ENCODE measurements at regions not wholly inside any gene's neighbourhood (a gene's known extent, or its start where the extent isn't known, plus 50 kb on each side); places are given as distances from the start of the nearest gene placed in this dataset.
"Not testable (repeated sequence)": the region's sequence is repeated elsewhere in the genome, so short reads cannot be mapped to it uniquely, and the experiment has no call there.

DNA sequence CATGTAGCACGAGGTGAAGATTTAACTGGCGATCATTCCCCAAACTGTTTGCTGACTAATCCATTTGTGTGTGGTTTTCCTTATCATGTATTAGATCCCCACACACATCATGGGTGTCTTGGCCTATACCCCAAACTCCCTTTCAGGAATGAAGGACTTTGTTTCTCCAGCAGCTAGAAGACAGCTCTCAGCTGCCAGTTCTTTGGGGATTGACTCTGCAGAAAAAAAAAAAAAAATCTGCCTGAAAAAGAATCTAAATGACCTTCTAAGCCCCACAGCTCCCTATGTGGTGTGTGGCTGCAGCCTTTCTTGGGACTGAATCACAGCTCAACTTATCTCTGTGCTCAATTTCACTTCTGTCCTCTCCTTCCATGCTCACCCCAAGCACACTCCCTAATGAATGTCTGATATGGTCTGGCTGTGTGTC, 256.3 kb upstream of the DUSP10 start (continued):
- TF ChIP-seq, protein P1, sequence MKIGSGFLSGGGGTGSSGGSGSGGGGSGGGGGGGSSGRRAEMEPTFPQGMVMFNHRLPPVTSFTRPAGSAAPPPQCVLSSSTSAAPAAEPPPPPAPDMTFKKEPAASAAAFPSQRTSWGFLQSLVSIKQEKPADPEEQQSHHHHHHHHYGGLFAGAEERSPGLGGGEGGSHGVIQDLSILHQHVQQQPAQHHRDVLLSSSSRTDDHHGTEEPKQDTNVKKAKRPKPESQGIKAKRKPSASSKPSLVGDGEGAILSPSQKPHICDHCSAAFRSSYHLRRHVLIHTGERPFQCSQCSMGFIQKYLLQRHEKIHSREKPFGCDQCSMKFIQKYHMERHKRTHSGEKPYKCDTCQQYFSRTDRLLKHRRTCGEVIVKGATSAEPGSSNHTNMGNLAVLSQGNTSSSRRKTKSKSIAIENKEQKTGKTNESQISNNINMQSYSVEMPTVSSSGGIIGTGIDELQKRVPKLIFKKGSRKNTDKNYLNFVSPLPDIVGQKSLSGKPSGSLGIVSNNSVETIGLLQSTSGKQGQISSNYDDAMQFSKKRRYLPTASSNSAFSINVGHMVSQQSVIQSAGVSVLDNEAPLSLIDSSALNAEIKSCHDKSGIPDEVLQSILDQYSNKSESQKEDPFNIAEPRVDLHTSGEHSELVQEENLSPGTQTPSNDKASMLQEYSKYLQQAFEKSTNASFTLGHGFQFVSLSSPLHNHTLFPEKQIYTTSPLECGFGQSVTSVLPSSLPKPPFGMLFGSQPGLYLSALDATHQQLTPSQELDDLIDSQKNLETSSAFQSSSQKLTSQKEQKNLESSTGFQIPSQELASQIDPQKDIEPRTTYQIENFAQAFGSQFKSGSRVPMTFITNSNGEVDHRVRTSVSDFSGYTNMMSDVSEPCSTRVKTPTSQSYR (CRISPR knock-in tag; IDR thresholded peaks at IDR 0.05) = no peak
- TF ChIP-seq, protein P2, sequence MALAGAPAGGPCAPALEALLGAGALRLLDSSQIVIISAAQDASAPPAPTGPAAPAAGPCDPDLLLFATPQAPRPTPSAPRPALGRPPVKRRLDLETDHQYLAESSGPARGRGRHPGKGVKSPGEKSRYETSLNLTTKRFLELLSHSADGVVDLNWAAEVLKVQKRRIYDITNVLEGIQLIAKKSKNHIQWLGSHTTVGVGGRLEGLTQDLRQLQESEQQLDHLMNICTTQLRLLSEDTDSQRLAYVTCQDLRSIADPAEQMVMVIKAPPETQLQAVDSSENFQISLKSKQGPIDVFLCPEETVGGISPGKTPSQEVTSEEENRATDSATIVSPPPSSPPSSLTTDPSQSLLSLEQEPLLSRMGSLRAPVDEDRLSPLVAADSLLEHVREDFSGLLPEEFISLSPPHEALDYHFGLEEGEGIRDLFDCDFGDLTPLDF (CRISPR knock-in tag; IDR thresholded peaks at IDR 0.05) = no peak

DNA sequence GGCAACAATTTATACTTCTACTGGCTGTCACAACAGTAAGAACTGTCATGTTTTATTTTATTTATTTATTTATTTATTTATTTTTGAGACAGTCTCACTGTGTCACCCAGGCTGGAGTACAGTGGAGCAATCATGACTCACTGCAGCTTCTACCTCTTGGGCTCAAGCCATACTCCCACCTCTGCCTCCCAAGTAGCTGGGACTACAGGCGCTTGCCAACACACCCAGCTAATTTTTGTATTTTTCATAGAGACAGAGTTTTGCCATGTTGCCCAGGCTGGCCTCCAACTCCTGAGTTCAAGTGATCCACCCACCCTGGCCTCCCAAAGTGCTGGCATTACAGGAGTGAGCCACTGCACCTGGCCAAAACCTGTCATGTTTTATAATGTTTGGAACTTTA, 255.1 kb upstream of the DUSP10 start:
- H3K27me3 Mint-ChIP-seq (ENCODE audit: low read depth); CTCF ChIA-PET; H3K27ac Mint-ChIP-seq; ATAC-seq; POLR2A ChIA-PET; H3K36me3 Mint-ChIP-seq; H3K4me3 Mint-ChIP-seq; H3K4me1 Mint-ChIP-seq; H3K9me3 Mint-ChIP-seq; DNase-seq (ENCODE audit: low spot score): not testable (repeated sequence)

DNA sequence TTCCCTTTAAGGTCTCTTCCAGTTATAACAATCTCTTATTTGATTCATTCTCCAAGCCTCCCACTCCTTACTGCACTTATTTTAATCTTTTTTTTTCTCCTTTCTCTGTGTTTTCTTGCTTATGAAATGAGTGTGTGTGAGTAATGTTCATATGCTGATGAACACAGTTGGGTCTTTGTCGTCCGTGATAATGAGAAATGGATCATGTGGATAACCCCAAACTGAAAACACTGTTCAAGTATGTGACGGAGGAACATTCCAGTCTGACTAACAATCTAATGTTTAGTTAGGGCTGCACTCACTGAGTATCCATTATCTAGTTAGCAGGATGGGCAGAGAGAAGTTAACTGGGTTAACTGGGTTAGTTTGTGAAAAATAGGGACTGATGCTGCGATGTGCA, 253.1 kb upstream of the DUSP10 start:
- TF ChIP-seq, protein P3, sequence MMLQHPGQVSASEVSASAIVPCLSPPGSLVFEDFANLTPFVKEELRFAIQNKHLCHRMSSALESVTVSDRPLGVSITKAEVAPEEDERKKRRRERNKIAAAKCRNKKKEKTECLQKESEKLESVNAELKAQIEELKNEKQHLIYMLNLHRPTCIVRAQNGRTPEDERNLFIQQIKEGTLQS (CRISPR knock-in tag; conservative IDR thresholded peaks at IDR 0.05) = no peak
- TF ChIP-seq CREB1 (CRISPR knock-in tag; IDR thresholded peaks at IDR 0.05) (no peak), ZNF263 (CRISPR knock-in tag; IDR thresholded peaks at IDR 0.05; ENCODE audit: low read depth) (no peak), JAZF1 (CRISPR knock-in tag; IDR thresholded peaks at IDR 0.05) (no peak), RELA (CRISPR knock-in tag; IDR thresholded peaks at IDR 0.05; ENCODE audit: borderline replicate concordance) (no peak), ESRRA (CRISPR knock-in tag; IDR thresholded peaks at IDR 0.05; ENCODE audit: borderline replicate concordance) (no peak)
- TF ChIP-seq, protein P4, sequence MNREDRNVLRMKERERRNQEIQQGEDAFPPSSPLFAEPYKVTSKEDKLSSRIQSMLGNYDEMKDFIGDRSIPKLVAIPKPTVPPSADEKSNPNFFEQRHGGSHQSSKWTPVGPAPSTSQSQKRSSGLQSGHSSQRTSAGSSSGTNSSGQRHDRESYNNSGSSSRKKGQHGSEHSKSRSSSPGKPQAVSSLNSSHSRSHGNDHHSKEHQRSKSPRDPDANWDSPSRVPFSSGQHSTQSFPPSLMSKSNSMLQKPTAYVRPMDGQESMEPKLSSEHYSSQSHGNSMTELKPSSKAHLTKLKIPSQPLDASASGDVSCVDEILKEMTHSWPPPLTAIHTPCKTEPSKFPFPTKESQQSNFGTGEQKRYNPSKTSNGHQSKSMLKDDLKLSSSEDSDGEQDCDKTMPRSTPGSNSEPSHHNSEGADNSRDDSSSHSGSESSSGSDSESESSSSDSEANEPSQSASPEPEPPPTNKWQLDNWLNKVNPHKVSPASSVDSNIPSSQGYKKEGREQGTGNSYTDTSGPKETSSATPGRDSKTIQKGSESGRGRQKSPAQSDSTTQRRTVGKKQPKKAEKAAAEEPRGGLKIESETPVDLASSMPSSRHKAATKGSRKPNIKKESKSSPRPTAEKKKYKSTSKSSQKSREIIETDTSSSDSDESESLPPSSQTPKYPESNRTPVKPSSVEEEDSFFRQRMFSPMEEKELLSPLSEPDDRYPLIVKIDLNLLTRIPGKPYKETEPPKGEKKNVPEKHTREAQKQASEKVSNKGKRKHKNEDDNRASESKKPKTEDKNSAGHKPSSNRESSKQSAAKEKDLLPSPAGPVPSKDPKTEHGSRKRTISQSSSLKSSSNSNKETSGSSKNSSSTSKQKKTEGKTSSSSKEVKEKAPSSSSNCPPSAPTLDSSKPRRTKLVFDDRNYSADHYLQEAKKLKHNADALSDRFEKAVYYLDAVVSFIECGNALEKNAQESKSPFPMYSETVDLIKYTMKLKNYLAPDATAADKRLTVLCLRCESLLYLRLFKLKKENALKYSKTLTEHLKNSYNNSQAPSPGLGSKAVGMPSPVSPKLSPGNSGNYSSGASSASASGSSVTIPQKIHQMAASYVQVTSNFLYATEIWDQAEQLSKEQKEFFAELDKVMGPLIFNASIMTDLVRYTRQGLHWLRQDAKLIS (CRISPR knock-in tag; IDR thresholded peaks at IDR 0.05; ENCODE audit: borderline replicate concordance) = no peak
- POLR2A ChIA-PET = no interaction called here
- no peak overlapping the region for H3K4me3 Mint-ChIP-seq
- CTCF ChIA-PET = no interaction called here
- H3K4me1 Mint-ChIP-seq = peaks cover 14% of the 10 kb centered on the region
- H3K36me3 Mint-ChIP-seq = no peaks in the 10 kb centered on the region
- no peak overlapping the region for H3K27ac Mint-ChIP-seq
- ATAC-seq (no peak), DNase-seq (ENCODE audit: low spot score) (no peak)
- H3K9me3 Mint-ChIP-seq = no peaks in the 10 kb centered on the region
- no peaks in the 10 kb centered on the region; the same call in 1 of the 2 replicates for H3K27me3 Mint-ChIP-seq (ENCODE audit: low read depth)

DNA sequence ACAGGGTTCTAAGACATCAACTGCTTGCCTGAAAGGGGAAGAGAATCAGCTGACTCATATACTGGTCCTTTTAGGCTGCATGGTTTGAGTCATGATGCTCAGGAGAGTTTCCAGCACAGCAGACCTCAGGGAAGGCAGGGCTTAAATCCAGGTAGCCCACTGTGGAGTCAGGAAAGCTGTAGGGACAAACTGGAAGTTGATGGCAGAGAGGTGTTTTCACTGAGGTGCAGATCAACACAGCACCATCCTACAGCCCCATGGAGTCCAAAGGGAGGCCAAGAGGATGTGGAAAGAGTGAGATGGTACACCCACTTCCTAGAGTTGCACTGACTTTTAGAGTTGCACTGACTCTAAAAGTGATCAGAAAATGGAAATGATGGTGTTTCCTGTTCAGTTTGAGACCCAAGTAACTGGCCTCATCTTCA, 252.4 kb upstream of the DUSP10 start:
- Mint-ChIP-seq H3K27me3 (ENCODE audit: low read depth) (no peaks in the 10 kb centered on the region; the same call in 1 of the 2 replicates), H3K4me3 (no peak overlapping the region), H3K36me3 (no peaks in the 10 kb centered on the region), H3K4me1 (peaks cover 14% of the 10 kb centered on the region), H3K9me3 (no peaks in the 10 kb centered on the region), H3K27ac (no peak overlapping the region)
- ChIA-PET POLR2A (no interaction called here), CTCF (interaction anchor here (0.7 to 0.9 kb wide), 3 partner anchors 8 to 461 kb away, joined by 3 read pairs; no protein-coding TSS in a partner anchor)
- ATAC-seq = no peak
- DNase-seq (ENCODE audit: low spot score) = no peak
- TF ChIP-seq, protein P5, sequence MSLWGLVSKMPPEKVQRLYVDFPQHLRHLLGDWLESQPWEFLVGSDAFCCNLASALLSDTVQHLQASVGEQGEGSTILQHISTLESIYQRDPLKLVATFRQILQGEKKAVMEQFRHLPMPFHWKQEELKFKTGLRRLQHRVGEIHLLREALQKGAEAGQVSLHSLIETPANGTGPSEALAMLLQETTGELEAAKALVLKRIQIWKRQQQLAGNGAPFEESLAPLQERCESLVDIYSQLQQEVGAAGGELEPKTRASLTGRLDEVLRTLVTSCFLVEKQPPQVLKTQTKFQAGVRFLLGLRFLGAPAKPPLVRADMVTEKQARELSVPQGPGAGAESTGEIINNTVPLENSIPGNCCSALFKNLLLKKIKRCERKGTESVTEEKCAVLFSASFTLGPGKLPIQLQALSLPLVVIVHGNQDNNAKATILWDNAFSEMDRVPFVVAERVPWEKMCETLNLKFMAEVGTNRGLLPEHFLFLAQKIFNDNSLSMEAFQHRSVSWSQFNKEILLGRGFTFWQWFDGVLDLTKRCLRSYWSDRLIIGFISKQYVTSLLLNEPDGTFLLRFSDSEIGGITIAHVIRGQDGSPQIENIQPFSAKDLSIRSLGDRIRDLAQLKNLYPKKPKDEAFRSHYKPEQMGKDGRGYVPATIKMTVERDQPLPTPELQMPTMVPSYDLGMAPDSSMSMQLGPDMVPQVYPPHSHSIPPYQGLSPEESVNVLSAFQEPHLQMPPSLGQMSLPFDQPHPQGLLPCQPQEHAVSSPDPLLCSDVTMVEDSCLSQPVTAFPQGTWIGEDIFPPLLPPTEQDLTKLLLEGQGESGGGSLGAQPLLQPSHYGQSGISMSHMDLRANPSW (CRISPR knock-in tag; conservative IDR thresholded peaks at IDR 0.05; ENCODE audit: low read depth) = no peak
- TF ChIP-seq KAT7 (CRISPR knock-in tag; IDR thresholded peaks at IDR 0.05; ENCODE audit: borderline replicate concordance) (no peak), CBFB (CRISPR knock-in tag; IDR thresholded peaks at IDR 0.05; ENCODE audit: low read depth) (no peak), SP1 (CRISPR knock-in tag; conservative IDR thresholded peaks at IDR 0.05) (no peak)
- TF ChIP-seq, protein P6, sequence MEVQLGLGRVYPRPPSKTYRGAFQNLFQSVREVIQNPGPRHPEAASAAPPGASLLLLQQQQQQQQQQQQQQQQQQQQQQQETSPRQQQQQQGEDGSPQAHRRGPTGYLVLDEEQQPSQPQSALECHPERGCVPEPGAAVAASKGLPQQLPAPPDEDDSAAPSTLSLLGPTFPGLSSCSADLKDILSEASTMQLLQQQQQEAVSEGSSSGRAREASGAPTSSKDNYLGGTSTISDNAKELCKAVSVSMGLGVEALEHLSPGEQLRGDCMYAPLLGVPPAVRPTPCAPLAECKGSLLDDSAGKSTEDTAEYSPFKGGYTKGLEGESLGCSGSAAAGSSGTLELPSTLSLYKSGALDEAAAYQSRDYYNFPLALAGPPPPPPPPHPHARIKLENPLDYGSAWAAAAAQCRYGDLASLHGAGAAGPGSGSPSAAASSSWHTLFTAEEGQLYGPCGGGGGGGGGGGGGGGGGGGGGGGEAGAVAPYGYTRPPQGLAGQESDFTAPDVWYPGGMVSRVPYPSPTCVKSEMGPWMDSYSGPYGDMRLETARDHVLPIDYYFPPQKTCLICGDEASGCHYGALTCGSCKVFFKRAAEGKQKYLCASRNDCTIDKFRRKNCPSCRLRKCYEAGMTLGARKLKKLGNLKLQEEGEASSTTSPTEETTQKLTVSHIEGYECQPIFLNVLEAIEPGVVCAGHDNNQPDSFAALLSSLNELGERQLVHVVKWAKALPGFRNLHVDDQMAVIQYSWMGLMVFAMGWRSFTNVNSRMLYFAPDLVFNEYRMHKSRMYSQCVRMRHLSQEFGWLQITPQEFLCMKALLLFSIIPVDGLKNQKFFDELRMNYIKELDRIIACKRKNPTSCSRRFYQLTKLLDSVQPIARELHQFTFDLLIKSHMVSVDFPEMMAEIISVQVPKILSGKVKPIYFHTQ (CRISPR knock-in tag; IDR thresholded peaks at IDR 0.05) = no peak
- TF ChIP-seq, protein P7, sequence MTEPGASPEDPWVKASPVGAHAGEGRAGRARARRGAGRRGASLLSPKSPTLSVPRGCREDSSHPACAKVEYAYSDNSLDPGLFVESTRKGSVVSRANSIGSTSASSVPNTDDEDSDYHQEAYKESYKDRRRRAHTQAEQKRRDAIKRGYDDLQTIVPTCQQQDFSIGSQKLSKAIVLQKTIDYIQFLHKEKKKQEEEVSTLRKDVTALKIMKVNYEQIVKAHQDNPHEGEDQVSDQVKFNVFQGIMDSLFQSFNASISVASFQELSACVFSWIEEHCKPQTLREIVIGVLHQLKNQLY (CRISPR knock-in tag; IDR thresholded peaks at IDR 0.05) = no peak

All from WTC11 (cell line).